Suprapubic skin (tissue), 4 donors: ENCODE measurements at regions not wholly inside any gene's neighbourhood (a gene's known extent, or its start where the extent isn't known, plus 50 kb on each side); places are given as distances from the start of the nearest gene placed in this dataset.

ENCODE experiments used
- POLR2A ChIP-seq, 2 donors: fragments of 450-650 bp; IDR thresholded peaks; one replicate each; pipeline ENCODE4 v1.6.1; 2017; ENCODE audit warnings: antibody characterized with exemption in 2 of 2, mild to moderate bottlenecking in 2 of 2, moderate library complexity in 2 of 2
- POLR2AphosphoS5 ChIP-seq, 3 donors: sonication (generic); formaldehyde crosslinking; IDR thresholded peaks; one replicate each; pipeline ENCODE4 v1.6.1; 2017; ENCODE audit warnings: antibody characterized with exemption in 3 of 3
- TF ChIP-seq, protein P1 (sequence below), 2 donors: fragments of 200-600 bp in 1 of 2; fragments of 450-650 bp in 1 of 2; sonication (generic) in 1 of 2; IDR thresholded peaks; one replicate each; pipeline ENCODE4 v1.5.1; 2016 to 2019; ENCODE audit warnings: antibody characterized with exemption in 2 of 2, mild to moderate bottlenecking in 1 of 2, moderate library complexity in 1 of 2

DNA sequence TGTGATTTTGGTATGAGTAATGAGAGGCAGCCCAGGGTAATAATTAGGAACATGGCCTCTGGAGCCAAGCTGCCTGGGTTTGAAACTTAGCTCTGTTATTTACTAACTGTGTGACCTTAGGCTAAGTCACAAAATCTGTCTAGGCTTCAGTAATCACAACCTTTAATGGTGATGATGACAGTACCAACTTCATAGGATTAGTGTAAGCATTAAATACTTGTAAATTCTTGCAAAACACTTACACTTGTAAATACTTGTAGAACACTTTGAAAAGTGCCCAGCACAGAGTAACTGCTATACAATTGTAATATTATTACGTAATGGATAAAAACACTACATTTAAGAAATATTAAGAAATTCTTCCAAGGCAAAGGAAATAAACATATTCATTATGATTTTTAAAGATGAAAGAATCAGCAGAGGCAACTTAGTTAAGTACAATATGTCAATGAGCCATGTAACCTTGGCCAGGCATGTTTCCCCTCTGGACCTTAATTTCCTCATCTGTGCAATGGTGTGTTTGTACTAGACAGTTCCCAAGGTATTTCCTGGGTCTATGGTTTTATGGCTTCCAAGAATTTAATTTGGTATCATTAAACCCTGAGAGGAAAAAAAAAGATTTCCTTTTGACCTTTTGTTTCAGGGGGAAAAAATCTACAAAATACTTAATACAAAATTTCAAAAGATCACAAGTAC is 628.5 kb upstream of the KLHL1 start:
- TF ChIP-seq POLR2A (IDR thresholded peaks at IDR 0.05): no peak
- no peak for TF ChIP-seq POLR2AphosphoS5 (IDR thresholded peaks at IDR 0.05)
- TF ChIP-seq, protein P1, sequence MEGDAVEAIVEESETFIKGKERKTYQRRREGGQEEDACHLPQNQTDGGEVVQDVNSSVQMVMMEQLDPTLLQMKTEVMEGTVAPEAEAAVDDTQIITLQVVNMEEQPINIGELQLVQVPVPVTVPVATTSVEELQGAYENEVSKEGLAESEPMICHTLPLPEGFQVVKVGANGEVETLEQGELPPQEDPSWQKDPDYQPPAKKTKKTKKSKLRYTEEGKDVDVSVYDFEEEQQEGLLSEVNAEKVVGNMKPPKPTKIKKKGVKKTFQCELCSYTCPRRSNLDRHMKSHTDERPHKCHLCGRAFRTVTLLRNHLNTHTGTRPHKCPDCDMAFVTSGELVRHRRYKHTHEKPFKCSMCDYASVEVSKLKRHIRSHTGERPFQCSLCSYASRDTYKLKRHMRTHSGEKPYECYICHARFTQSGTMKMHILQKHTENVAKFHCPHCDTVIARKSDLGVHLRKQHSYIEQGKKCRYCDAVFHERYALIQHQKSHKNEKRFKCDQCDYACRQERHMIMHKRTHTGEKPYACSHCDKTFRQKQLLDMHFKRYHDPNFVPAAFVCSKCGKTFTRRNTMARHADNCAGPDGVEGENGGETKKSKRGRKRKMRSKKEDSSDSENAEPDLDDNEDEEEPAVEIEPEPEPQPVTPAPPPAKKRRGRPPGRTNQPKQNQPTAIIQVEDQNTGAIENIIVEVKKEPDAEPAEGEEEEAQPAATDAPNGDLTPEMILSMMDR (IDR thresholded peaks at IDR 0.05): no peak
